IPS DF 4.7 (cell line): ENCODE measurements at regions not wholly inside any gene's neighbourhood (a gene's known extent, or its start where the extent isn't known, plus 50 kb on each side); places are given as distances from the start of the nearest gene placed in this dataset.
"Not testable (repeated sequence)": the region's sequence is repeated elsewhere in the genome, so short reads cannot be mapped to it uniquely, and the experiment has no call there.

Experiments
- DNase-seq: peaks from one replicate; pipeline ENCODE4 v3.0.0-alpha.2; 2013; ENCODE audit warnings: low spot score; ENCODE audit errors: extremely low read depth

DNA sequence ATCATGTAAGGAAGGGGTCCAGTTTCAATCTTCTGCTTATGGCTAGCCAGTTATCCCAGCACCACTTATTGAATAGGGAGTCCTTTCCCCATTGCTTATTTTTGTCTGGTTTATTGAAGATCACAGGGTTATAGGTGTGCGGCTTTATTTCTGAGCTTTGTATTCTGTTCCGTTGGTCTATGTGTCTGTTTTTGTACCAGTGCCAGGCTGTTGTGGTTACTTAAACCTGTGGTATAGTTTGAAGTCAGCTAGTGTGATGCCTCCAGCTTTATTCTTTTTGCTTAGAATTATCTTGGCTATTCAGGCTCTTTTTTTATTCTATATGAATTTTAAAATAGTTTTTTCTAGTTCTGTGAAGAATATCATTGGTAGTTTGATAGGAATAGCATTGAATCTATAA, 234.6 kb upstream of the CASK start:
- DNase-seq = not testable (repeated sequence)

DNA sequence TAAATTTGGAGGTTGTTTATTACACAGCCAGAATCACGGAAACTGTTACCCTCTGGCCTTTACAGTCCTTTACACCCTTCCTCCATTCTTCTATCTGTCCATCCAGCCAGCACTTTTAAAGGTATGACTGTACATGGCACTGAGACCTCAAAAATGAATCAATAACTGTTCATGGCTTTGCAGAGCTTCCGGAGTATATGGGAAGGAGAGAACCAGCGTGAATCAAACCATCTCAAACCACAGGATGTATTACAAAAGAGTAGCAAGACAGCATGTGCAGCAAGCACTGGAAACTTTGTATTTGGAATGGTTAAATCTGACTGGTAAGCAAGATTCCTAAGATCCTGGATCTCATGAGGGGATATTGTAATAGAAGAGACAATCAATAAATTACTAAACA, 228.5 kb upstream of the CASK start:
- no peak for DNase-seq

DNA sequence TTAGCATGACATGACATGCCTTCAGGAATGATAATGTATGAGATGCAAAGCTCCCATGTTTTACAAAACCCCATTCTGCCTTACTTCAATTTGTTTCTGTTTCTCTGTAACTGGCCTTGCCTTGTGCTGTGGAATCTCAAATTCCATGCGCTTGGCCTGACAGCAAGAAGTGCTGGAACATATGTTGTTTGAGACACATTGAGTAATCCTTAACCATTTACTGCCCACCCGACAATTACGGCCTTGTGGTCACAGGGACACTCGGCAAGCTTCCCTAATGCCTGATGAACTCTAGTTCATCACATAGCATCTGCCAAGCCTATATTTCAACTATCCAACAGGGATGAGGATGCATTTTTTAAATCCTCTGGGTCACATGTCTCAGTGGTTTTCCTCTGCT, 226.4 kb upstream of the CASK start:
- DNase-seq = no peak

- no peak for DNase-seq
These were observed 225.9 kb upstream of the CASK start for GRCh38 chrX:42149281-42149680.

GRCh38 chrX:42143866-42144592, 220.7 kb upstream of the CASK start:
- DNase-seq = no peak

GRCh38 chrX:42140320-42140719, 217.0 kb upstream of the CASK start:
- DNase-seq = no peak

DNA sequence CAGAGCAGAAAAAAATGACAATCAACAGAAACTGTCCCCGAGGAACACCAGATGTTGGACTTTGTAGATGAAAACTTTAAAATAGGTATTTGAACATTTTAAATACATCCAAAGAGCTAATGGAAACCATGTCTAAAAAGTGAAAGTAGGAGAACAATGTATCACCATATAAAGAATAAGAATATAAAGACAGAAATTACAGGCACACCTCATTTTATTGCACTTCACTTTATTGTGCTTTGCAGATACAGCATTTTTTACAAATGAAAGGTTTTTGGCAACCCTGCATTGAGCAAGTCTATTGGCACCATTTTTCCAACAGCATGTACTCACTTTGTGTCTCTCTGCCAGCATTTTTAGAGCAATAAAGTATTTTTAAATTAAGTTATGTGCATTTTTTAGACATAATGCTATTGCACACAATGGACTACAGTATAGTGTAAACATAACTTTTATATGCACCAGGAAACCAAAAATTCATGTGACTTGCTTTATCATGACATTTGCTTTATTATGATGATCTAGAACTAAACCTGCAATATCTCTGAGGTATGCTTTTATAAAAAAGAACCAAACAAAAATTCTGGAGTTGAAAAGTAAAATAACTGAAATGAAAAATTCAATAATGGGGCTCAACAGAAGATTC, 212.4 kb upstream of the CASK start:
- DNase-seq = no peak

DNA sequence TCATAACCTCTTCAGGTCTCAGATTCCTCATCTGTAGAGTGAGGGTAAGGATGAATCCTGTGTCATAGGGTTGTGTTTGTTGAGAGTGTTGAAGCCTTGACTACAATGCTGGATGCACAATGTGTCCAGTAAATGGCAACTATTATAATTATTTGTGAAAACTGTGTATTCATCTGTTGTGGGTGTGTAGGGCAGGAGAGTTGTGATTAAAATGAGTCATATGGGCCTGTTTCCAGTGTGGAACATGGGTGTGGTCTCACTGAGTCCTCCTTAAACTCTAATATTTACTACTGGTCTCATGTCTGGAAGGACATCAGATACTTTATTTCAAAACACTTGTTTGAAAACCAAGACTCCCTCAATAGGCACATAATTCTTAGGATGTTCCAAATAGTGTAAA, 208.5 kb upstream of the CASK start:
- no peak for DNase-seq

DNA sequence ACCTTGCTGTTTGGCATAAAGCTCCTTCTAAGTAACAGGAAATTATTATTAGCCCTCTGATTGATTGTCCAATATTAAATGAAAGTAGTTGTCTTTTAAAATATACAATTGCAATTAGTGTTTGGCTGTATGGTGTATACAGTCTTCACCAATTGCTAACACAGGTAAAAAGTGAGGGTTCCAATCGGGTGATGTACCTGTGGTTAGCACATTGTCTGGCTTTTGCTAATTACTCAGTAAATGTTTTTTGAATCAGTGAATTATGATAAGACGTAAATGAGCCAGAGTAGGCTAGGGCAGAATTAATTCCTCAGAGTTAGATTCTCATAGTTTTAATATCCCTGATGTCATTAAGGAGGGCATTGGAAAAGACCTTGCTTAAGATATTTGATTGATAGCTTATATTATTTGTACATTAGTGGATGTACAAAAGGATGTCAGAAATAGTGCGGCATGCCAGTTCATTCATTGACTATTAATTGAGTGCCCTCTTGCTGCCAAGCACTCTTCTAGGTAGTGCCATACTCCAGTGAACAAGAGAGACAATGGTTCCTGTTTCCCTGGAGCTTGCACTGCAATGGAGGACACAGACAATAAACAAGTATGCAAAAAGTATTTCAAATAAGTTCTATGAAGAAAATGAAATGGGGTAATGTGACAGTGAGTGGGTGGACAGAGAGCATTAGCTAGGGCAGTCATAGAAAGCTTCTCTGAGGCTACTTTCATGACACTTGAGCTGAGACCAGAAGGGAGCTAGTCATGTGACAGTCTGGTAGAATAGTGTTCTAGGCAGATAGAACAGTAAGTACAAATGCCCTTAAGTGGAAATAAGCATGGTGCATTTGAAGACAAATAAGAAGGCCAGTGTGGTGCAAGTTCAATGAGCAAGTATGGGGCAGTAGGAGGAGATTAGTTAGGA, 205.9 kb upstream of the CASK start:
- DNase-seq = no peak

DNA sequence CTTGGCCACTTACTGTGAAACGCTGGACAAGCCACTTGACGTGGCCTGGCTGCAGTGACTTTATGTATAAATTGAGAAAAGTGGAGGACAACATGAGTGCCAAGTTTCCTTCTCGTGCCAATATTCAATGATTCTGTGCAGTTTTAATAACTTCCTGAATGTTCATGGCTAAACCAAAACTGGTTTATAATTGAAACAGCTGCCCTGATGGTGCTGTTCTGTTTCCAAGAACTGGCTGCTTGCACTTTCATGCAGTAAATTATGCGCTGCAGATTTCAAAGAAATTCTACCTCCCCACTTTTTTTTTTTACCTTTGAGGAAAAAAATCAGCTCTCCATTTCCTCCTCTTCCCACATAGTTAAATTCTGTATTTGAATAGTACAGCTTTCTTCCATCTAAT, 205.2 kb upstream of the CASK start:
- DNase-seq = no peak

DNA sequence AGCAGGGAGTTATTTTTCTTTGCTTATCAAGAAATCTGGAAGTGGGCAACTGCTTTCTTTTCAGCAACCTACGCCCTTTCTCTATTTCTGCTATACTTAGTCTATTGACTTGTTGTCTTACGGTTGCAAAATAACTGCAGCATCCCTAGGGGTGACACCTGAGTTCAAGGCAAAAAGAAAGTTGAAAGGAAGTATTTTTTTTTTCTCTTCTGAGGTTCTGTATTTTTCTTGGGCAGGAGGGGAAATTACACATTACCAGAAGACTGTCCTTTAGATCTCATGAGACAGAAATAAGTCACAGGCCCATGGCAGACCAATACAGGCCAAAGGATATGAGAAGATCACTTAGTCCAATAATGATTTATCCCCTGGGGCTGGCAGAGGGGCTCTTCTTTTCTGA, 204.7 kb upstream of the CASK start:
- no peak for DNase-seq

GRCh38 chrX:42127563-42127962, 204.2 kb upstream of the CASK start:
- no peak for DNase-seq

DNA sequence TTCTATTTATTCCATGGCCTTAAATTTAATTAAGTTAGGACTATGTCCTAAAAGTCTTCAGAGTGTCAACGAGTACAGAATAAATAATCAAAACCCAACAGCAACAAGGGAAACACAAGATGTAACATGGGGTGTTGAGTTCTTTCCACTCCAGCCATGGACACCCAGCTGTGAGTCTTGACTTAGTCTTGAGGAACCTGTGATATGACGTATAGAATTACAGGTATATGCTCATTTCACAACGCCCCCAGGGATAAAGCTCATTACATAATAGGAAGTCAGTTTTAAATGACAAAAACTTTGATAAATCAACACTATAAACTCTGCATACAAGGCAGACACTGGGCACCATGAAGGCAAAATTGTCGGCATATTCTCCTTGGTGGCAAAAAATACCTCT, 200.0 kb upstream of the CASK start:
- no peak for DNase-seq

- DNase-seq = no peak
These were observed 195.7 kb upstream of the CASK start for GRCh38 chrX:42119076-42119475.

- no peak for DNase-seq
These were observed 194.0 kb upstream of the CASK start for GRCh38 chrX:42117318-42117717.

- DNase-seq = no peak
These were observed 186.1 kb upstream of the CASK start for GRCh38 chrX:42109428-42109827.

GRCh38 chrX:42107495-42108488, 184.4 kb upstream of the CASK start:
- no peak for DNase-seq

DNA sequence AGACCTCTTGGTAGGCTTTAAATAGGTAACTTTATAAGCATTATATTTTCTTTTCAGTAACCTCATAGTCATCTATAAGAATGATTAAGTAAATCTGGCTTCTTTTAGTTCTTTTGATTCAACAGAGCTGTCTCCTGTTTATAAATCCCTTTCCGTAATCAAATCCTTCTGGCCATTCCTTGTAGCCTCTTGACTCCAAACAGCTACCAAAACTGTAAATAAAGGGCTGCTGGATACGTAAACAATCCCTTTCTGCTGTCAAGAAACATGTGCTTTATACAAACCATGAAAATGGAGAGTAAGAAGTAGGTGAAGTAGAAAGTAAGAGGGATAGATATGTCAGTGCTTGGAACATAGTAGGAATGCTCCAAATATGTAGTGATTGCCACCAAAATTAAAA, 183.2 kb upstream of the CASK start:
- DNase-seq = no peak

DNA sequence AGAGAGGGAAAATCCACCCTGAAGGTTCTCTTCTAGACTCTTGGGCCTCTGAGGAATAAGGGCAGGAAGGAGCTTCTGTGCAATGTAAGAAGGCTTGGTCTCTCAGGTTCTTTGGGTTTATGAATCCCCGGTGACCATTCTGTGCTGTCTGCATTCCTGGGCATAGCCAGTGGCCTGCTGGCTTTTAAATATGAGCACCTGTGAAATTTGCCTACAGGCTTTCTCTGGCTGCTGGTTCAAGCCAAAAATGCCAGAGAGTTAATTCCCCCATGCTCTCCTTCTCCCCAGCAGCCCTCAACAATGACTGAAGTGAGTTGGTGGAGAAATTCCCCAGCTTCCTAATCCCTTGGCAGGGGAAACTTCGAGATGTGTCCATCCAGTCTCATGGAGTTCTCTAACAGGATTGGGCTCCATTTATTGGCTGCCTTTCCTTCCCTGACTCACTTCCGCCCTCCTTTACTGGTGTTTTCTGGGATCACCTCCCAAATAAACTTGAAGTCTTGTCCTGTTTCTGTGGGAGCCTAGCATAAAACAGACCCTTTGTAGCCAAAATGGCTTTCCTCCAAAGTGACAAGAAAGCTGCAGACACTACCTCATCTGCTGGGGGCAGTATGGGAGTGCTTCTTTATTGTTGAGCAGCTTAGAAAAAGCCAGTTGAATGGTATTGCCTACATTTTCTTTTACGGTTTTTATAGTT, 179.4 kb upstream of the CASK start:
- DNase-seq = no peak

GRCh38 chrX:42098900-42099299, 175.5 kb upstream of the CASK start:
- no peak for DNase-seq
